GM23338 (cell line): ENCODE measurements at regions not wholly inside any gene's neighbourhood (a gene's known extent, or its start where the extent isn't known, plus 50 kb on each side); places are given as distances from the start of the nearest gene placed in this dataset.

Experiments used
- ATAC-seq: fragments of 200-7000 bp; cut with Tn5 transposase; 3 replicates; pipeline ENCODE4 v1.9.1; 2020
- DNase-seq: peaks from one replicate; pipeline ENCODE4 v3.0.0-alpha.2; 2015; ENCODE audit warnings: low spot score
- H2AFZ ChIP-seq: fragments of 200-600 bp; sonication (generic); 2 replicates; pipeline ENCODE4 v1.8.0; 2016; ENCODE audit warnings: antibody characterized with exemption, mild to moderate bottlenecking, moderate library complexity
- H3F3A ChIP-seq: fragments of 200-600 bp; sonication (generic); replicated peaks from 2 replicates; pipeline ENCODE4 v1.8.0; 2017; ENCODE audit warnings: antibody characterized with exemption, mixed run types, low read depth
- H3K27ac ChIP-seq: fragments of 200-600 bp; sonication (generic); 2 replicates; pipeline ENCODE4 v1.6.1; 2016; ENCODE audit warnings: low read depth
- H3K27me3 ChIP-seq: fragments of 200-600 bp; sonication (generic); 2 replicates; pipeline ENCODE4 v1.8.0; 2016; ENCODE audit warnings: mild to moderate bottlenecking, mixed run types, moderate library complexity; ENCODE audit not compliant: insufficient read depth
- H3K36me3 ChIP-seq: fragments of 200-600 bp; sonication (generic); 2 replicates; pipeline ENCODE4 v1.8.0; 2016; ENCODE audit warnings: mild to moderate bottlenecking; ENCODE audit not compliant: insufficient read depth
- H3K4me1 ChIP-seq: fragments of 200-600 bp; sonication (generic); 2 replicates; pipeline ENCODE4 v1.8.0; 2016; ENCODE audit warnings: mild to moderate bottlenecking, moderate library complexity; ENCODE audit not compliant: insufficient read depth
- H3K4me2 ChIP-seq: fragments of 200-600 bp; sonication (generic); 2 replicates; pipeline ENCODE4 v1.7.1; 2017; ENCODE audit warnings: mixed run types
- H3K4me3 ChIP-seq: fragments of 200-600 bp; sonication (generic); 2 replicates; pipeline ENCODE4 v1.6.1; 2016; ENCODE audit warnings: mixed run types
- H3K79me2 ChIP-seq: fragments of 200-600 bp; sonication (generic); replicated peaks from 2 replicates; pipeline ENCODE4 v1.8.0; 2017; ENCODE audit warnings: mild to moderate bottlenecking; ENCODE audit not compliant: insufficient read depth
- H3K9me2 ChIP-seq: fragments of 200-600 bp; sonication (generic); 2 replicates; pipeline ENCODE4 v1.8.0; 2017; ENCODE audit not compliant: insufficient read depth
- H4K20me1 ChIP-seq: fragments of 200-600 bp; sonication (generic); replicated peaks from 2 replicates; pipeline ENCODE4 v1.8.0; 2017; ENCODE audit warnings: mild to moderate bottlenecking; ENCODE audit not compliant: insufficient read depth
- H3K27ac Mint-ChIP-seq: 2 replicates; pipeline ENCODE4 v1.8.0; 2020; ENCODE audit warnings: inconsistent platforms, mild to moderate bottlenecking, moderate library complexity, mixed read lengths
- H3K27me3 Mint-ChIP-seq: 3 replicates; pipeline ENCODE4 v1.8.0; 2022; ENCODE audit warnings: low read depth, mild to moderate bottlenecking, moderate library complexity, mixed read lengths, inconsistent platforms; ENCODE audit not compliant: insufficient read depth, poor library complexity
- H3K36me3 Mint-ChIP-seq: 3 replicates; pipeline ENCODE4 v1.8.0; 2021; ENCODE audit warnings: low read depth, mild to moderate bottlenecking, inconsistent platforms, moderate library complexity, mixed read lengths
- H3K4me1 Mint-ChIP-seq: 3 replicates; pipeline ENCODE4 v1.8.0; 2020; ENCODE audit warnings: mild to moderate bottlenecking, inconsistent platforms, mixed read lengths
- H3K4me3 Mint-ChIP-seq: 3 replicates; pipeline ENCODE4 v1.8.0; 2021; ENCODE audit warnings: moderate library complexity, mild to moderate bottlenecking, inconsistent platforms, mixed read lengths
- H3K9me3 Mint-ChIP-seq: 3 replicates; pipeline ENCODE4 v1.8.0; 2020; ENCODE audit warnings: moderate library complexity, mild to moderate bottlenecking, inconsistent platforms, mixed read lengths
- CREB1 ChIP-seq: fragments of 250-450 bp; sonication (Bioruptor Pico); IDR thresholded peaks from 2 replicates; pipeline ENCODE4 v1.5.0; 2020; ENCODE audit warnings: low read depth, mild to moderate bottlenecking, moderate library complexity
- CTCF ChIP-seq, 2 experiments: fragments of 200-600 bp in 1 of 2; sonication (generic) in 1 of 2; conservative IDR thresholded peaks; 2 replicates each; pipeline versions ENCODE4 v1.5.1 to v1.6.1; 2016 to 2017; ENCODE audit warnings: antibody characterized with exemption in 2 of 2, low read depth in 2 of 2, mild to moderate bottlenecking in 2 of 2, moderate library complexity in 1 of 2
- ETS1 ChIP-seq: IDR thresholded peaks from 2 replicates; pipeline ENCODE4 v1.6.1; 2016; ENCODE audit warnings: antibody characterized with exemption
- EZH2 ChIP-seq: fragments of 200-600 bp; sonication (generic); IDR thresholded peaks from one replicate; pipeline ENCODE4 v1.8.0; 2017; ENCODE audit warnings: antibody characterized with exemption, mild to moderate bottlenecking, low read depth; ENCODE audit not compliant: unreplicated experiment
- EZH2phosphoT487 ChIP-seq: fragments of 200-600 bp; sonication (generic); IDR thresholded peaks from one replicate; pipeline ENCODE4 v1.8.1; 2018; ENCODE audit warnings: antibody characterized with exemption; ENCODE audit not compliant: unreplicated experiment
- JUNB ChIP-seq: IDR thresholded peaks from one replicate; pipeline ENCODE4 v1.6.1; 2016; ENCODE audit warnings: antibody characterized with exemption; ENCODE audit not compliant: unreplicated experiment
- NANOG ChIP-seq: IDR thresholded peaks from 2 replicates; pipeline ENCODE4 v1.6.1; 2016; ENCODE audit warnings: antibody characterized with exemption, borderline replicate concordance
- POLR2AphosphoS5 ChIP-seq: IDR thresholded peaks from 2 replicates; pipeline ENCODE4 v1.6.1; 2016; ENCODE audit warnings: antibody characterized with exemption, low read depth
- REST ChIP-seq: IDR thresholded peaks from one replicate; pipeline ENCODE4 v1.6.1; 2018; ENCODE audit warnings: antibody characterized with exemption; ENCODE audit not compliant: unreplicated experiment
- STAT1 ChIP-seq: IDR thresholded peaks from one replicate; pipeline ENCODE4 v1.6.1; 2016; ENCODE audit warnings: antibody characterized with exemption; ENCODE audit not compliant: unreplicated experiment
- ZNF114 ChIP-seq: fragments of 250-450 bp; sonication (Bioruptor Pico); IDR thresholded peaks from 2 replicates; pipeline ENCODE4 v1.5.0; 2020; ENCODE audit warnings: mild to moderate bottlenecking, moderate library complexity
- ZNF331 ChIP-seq: fragments of 250-450 bp; sonication (Bioruptor Pico); IDR thresholded peaks from 2 replicates; pipeline ENCODE4 v1.5.0; 2020; ENCODE audit warnings: low read depth, mild to moderate bottlenecking, moderate library complexity
- ZNF462 ChIP-seq: fragments of 250-450 bp; sonication (Bioruptor Pico); IDR thresholded peaks from 2 replicates; pipeline ENCODE4 v1.5.0; 2020; ENCODE audit warnings: mild to moderate bottlenecking, moderate library complexity

GRCh38 chr18:26778054-26778393 lies 87.5 kb downstream of the AQP4 start:
- H2AFZ ChIP-seq = no peak overlapping the region
- H3K9me2 ChIP-seq = no peaks in the 10 kb centered on the region
- peaks cover 19% of the 10 kb centered on the region for H3K4me1 ChIP-seq
- H3K27ac ChIP-seq = no peak overlapping the region; the same call in 1 of the 2 replicates
- no peaks in the 10 kb centered on the region for H3K36me3 ChIP-seq
- H4K20me1 ChIP-seq = no peaks in the 10 kb centered on the region
- Mint-ChIP-seq H3K36me3 (no peaks in the 10 kb centered on the region), H3K27ac (no peak overlapping the region), H3K27me3 (no peaks in the 10 kb centered on the region), H3K4me1 (peaks cover 54% of the 10 kb centered on the region), H3K4me3 (no peak overlapping the region), H3K9me3 (no peaks in the 10 kb centered on the region)
- H3K4me2 ChIP-seq = no peak overlapping the region
- no peaks in the 10 kb centered on the region for H3K79me2 ChIP-seq
- no peak for TF ChIP-seq EZH2
- TF ChIP-seq STAT1 = no peak
- TF ChIP-seq REST = no peak
- no peak for TF ChIP-seq ZNF462
- no peak for TF ChIP-seq EZH2phosphoT487
- no peak for TF ChIP-seq CTCF (conservative IDR thresholded peaks at IDR 0.05; ENCODE audit: low read depth in 2 of 2)
- no peak for TF ChIP-seq ETS1
- no peak for TF ChIP-seq NANOG
- no peak for TF ChIP-seq POLR2AphosphoS5
- TF ChIP-seq CREB1 (CRISPR knock-in tag) = no peak
- TF ChIP-seq ZNF114 (CRISPR knock-in tag) = no peak
- TF ChIP-seq JUNB = no peak
- TF ChIP-seq ZNF331 (CRISPR knock-in tag) = no peak
- DNase-seq (no peak), ATAC-seq (no peak)
- no peaks in the 10 kb centered on the region for H3F3A ChIP-seq
- no peak overlapping the region for H3K4me3 ChIP-seq
- no peaks in the 10 kb centered on the region for H3K27me3 ChIP-seq
